ENCODE measurements at regions not wholly inside any gene's neighbourhood (a gene's known extent, or its start where the extent isn't known, plus 50 kb on each side); places are given as distances from the start of the nearest gene placed in this dataset.

- TF ChIP-seq E4F1 (CRISPR knock-in tag; IDR thresholded peaks at IDR 0.05; ENCODE audit: borderline replicate concordance) (no peak), ZC3H8 (IDR thresholded peaks at IDR 0.05) (no peak)
Measured at GRCh38 chr3:76015496-76015895, 230.1 kb upstream of the ZNF717 start (continued).

- H3K4me2 ChIP-seq (ENCODE audit: insufficient read depth, low read length) = no peak overlapping the region
- H2AFZ ChIP-seq (ENCODE audit: low read depth, low read length) = no peak overlapping the region
- no peaks in the 10 kb centered on the region for H3K36me3 ChIP-seq (ENCODE audit: control insufficient read depth, insufficient read depth, low read length)
- H4K20me1 ChIP-seq (replicated peaks; ENCODE audit: control insufficient read depth, insufficient read depth, low read length) = no peaks in the 10 kb centered on the region
- ChIA-PET POLR2A (no interaction called here), CTCF (ENCODE audit: low intra/inter-chr PET ratio) (no interaction called here)
- H3K9me3 ChIP-seq (replicated peaks; ENCODE audit: control insufficient read depth, insufficient read depth, low read depth, low read length) = no peaks in the 10 kb centered on the region
- no peaks in the 10 kb centered on the region for H3K4me1 ChIP-seq (replicated peaks in 1 of 2; ENCODE audit: control insufficient read depth in 2 of 2, insufficient read depth in 2 of 2, low read length in 2 of 2)
- no peak overlapping the region for H3K4me3 ChIP-seq
- no peak overlapping the region for H3K27ac ChIP-seq (ENCODE audit: extremely low read depth, low read depth, low read length)
- intact Hi-C loops (cut with micrococcal nuclease) = no loop called here
- BruUV-seq (replicated peaks) = no TSS peak
- H3K79me2 ChIP-seq (ENCODE audit: control insufficient read depth, insufficient read depth, low read length) = no peaks in the 10 kb centered on the region
- WGBS (ENCODE audit: insufficient coverage, low coverage, missing lambda C conversion rate) = 0% methylated on average over 6 of the region's 6 CpGs
- H3K27me3 ChIP-seq (ENCODE audit: control insufficient read depth in 2 of 2, insufficient read depth in 2 of 2, low read length in 2 of 2) = no peaks in the 10 kb centered on the region
- no peak overlapping the region for H3K9ac ChIP-seq (ENCODE audit: insufficient read depth in 1 of 2, low read depth in 2 of 2, low read length in 2 of 2)
- H3K9me1 ChIP-seq (ENCODE audit: control insufficient read depth, insufficient read depth, low read length) = no peaks in the 10 kb centered on the region
- no peak for DNase-seq (ENCODE audit: extremely low read depth in 1 of 4, low spot score in 3 of 4)
- ATAC-seq = no peak
- no peak for FAIRE-seq
- TF ChIP-seq KLF10 (CRISPR knock-in tag; IDR thresholded peaks at IDR 0.05) (no peak), AFF1 (IDR thresholded peaks at IDR 0.05; ENCODE audit: low read depth in 1 of 2, partially characterized antibody in 2 of 2) (no peak), EP400 (IDR thresholded peaks at IDR 0.05) (no peak), ZNF121 (CRISPR knock-in tag; conservative IDR thresholded peaks at IDR 0.05) (no peak), GABPA (tag; conservative IDR thresholded peaks at IDR 0.05; ENCODE audit: low read depth) (no peak), OTX1 (CRISPR knock-in tag; IDR thresholded peaks at IDR 0.05) (no peak), EP300 (IDR thresholded peaks at IDR 0.05; ENCODE audit: low read length) (no peak), TGIF2 (CRISPR knock-in tag; IDR thresholded peaks at IDR 0.05) (no peak), BCLAF1 (IDR thresholded peaks at IDR 0.05; ENCODE audit: borderline replicate concordance in 1 of 2, control insufficient read depth in 1 of 2, low read depth in 2 of 2, low read length in 1 of 2) (no peak), GABPB1 (CRISPR knock-in tag; IDR thresholded peaks at IDR 0.05) (no peak)
- in situ Hi-C loops (cut with MboI) = no loop called here
Measured at GRCh38 chr3:76016111-76016510, 230.8 kb upstream of the ZNF717 start.

Data from K562 (cell line).